IMR-90 (cell line): ENCODE measurements at regions not wholly inside any gene's neighbourhood (a gene's known extent, or its start where the extent isn't known, plus 50 kb on each side); places are given as distances from the start of the nearest gene placed in this dataset.

Source experiments
- ATAC-seq: fragments of 200-7000 bp; cut with Tn5 transposase; 2 replicates; pipeline ENCODE4 v1.9.1; 2020; ENCODE audit warnings: low read depth, mild to moderate bottlenecking, moderate library complexity
- BruUV-seq: library from RNA; stranded (reverse); fragments of 400-500 nt; replicated peaks from 2 replicates; lab custom pipeline; 2021; lab: Mats Ljungman, UMichigan
- CTCF ChIA-PET: fragments of 300-600 bp; formaldehyde crosslinking; extraction: SDS; loops from one replicate; lab custom pipeline; 2021; ENCODE audit warnings: antibody characterized with exemption; lab: Yijun Ruan, JAX
- POLR2A ChIA-PET: fragments of 300-600 bp; sonication (Branson Sonifier 250); formaldehyde crosslinking; loops from one replicate; lab custom pipeline; 2022; ENCODE audit warnings: antibody characterized with exemption; ENCODE audit not compliant: unreplicated experiment; lab: Charles Lee
- DNase-seq: peaks from one replicate; pipeline ENCODE4 v3.0.0; 2013
- H2AFZ ChIP-seq: replicated peaks from 2 replicates; pipeline ENCODE3; 2013; ENCODE audit warnings: low read length, mild to moderate bottlenecking; ENCODE audit not compliant: poor library complexity
- H2AK5ac ChIP-seq: 2 replicates; pipeline ENCODE4 v1.6.1; 2013; ENCODE audit warnings: low read depth, low read length, inconsistent platforms
- H2AK9ac ChIP-seq: replicated peaks from 2 replicates; pipeline ENCODE3; 2013; ENCODE audit warnings: mild to moderate bottlenecking, low read depth, low read length, moderate library complexity; ENCODE audit not compliant: poor library complexity
- H2BK120ac ChIP-seq: 2 replicates; pipeline ENCODE4 v1.6.1; 2013; ENCODE audit warnings: low read depth, low read length, inconsistent platforms
- H2BK15ac ChIP-seq: 3 replicates; pipeline ENCODE4 v1.6.1; 2013; ENCODE audit warnings: low read depth, low read length, inconsistent platforms
- H2BK20ac ChIP-seq: 2 replicates; pipeline ENCODE4 v1.6.1; 2013; ENCODE audit warnings: low read depth, mild to moderate bottlenecking, inconsistent platforms, low read length, moderate library complexity
- H2BK5ac ChIP-seq: 2 replicates; pipeline ENCODE4 v1.6.1; 2013; ENCODE audit warnings: mild to moderate bottlenecking, low read depth, low read length, inconsistent platforms; ENCODE audit not compliant: poor library complexity, severe bottlenecking
- H3K14ac ChIP-seq: replicated peaks from 2 replicates; pipeline ENCODE4 v1.6.1; 2013; ENCODE audit warnings: low read depth, low read length, inconsistent platforms
- H3K18ac ChIP-seq: 2 replicates; pipeline ENCODE4 v1.6.1; 2013; ENCODE audit warnings: low read depth, low read length, control low read depth
- H3K23ac ChIP-seq: 2 replicates; pipeline ENCODE4 v1.6.1; 2013; ENCODE audit warnings: low read depth, low read length, inconsistent platforms
- H3K27ac ChIP-seq: 2 replicates; pipeline ENCODE4 v1.5.1; 2013; ENCODE audit warnings: mild to moderate bottlenecking, control low read depth, low read length; ENCODE audit not compliant: insufficient read depth
- H3K27me3 ChIP-seq: 2 replicates; pipeline ENCODE4 v1.6.1; 2013; ENCODE audit warnings: low read length; ENCODE audit not compliant: control insufficient read depth, insufficient read depth
- H3K36me3 ChIP-seq: 2 replicates; pipeline ENCODE4 v1.6.1; 2013; ENCODE audit warnings: low read length, mixed read lengths; ENCODE audit not compliant: control insufficient read depth, insufficient read depth
- H3K4ac ChIP-seq: 2 replicates; pipeline ENCODE4 v1.6.1; 2013; ENCODE audit warnings: low read depth, low read length, inconsistent platforms
- H3K4me1 ChIP-seq: 2 replicates; pipeline ENCODE4 v1.6.1; 2013; ENCODE audit warnings: low read length, mixed read lengths; ENCODE audit not compliant: control insufficient read depth, insufficient read depth
- H3K4me2 ChIP-seq: 2 replicates; pipeline ENCODE4 v1.6.1; 2013; ENCODE audit warnings: low read depth, mild to moderate bottlenecking, control low read depth, low read length, moderate library complexity
- H3K4me3 ChIP-seq: 2 replicates; pipeline ENCODE4 v1.5.1; 2013; ENCODE audit warnings: low read depth, mild to moderate bottlenecking, control low read depth, low read length, moderate library complexity; ENCODE audit not compliant: insufficient read depth
- H3K56ac ChIP-seq: 2 replicates; pipeline ENCODE4 v1.6.1; 2013; ENCODE audit warnings: low read length, inconsistent platforms; ENCODE audit not compliant: insufficient read depth; ENCODE audit errors: extremely low read depth
- H3K79me1 ChIP-seq, 2 experiments: 2 replicates each; pipeline ENCODE4 v1.6.1; 2013; ENCODE audit warnings: low read length in 2 of 2, inconsistent platforms in 1 of 2, low read depth in 1 of 2
- H3K9ac ChIP-seq: 2 replicates; pipeline ENCODE4 v1.6.1; 2013; ENCODE audit warnings: low read depth, low read length, control low read depth
- H3K9me1 ChIP-seq: 2 replicates; pipeline ENCODE4 v1.6.1; 2013; ENCODE audit warnings: low read length, inconsistent platforms; ENCODE audit not compliant: insufficient read depth
- H3K9me3 ChIP-seq: 2 replicates; pipeline ENCODE4 v1.6.1; 2013; ENCODE audit warnings: low read length; ENCODE audit not compliant: control insufficient read depth, insufficient read depth
- H4K20me1 ChIP-seq: 2 replicates; pipeline ENCODE4 v1.6.1; 2013; ENCODE audit warnings: low read length, inconsistent platforms; ENCODE audit not compliant: insufficient read depth
- H4K5ac ChIP-seq: 2 replicates; pipeline ENCODE4 v1.6.1; 2013; ENCODE audit warnings: mild to moderate bottlenecking, low read depth, low read length, control low read depth
- H4K8ac ChIP-seq, 2 experiments: 2 replicates each; pipeline ENCODE4 v1.6.1; 2013; ENCODE audit warnings: low read depth in 2 of 2, low read length in 2 of 2, control low read depth in 1 of 2, inconsistent platforms in 1 of 2
- H4K91ac ChIP-seq: 2 replicates; pipeline ENCODE4 v1.6.1; 2013; ENCODE audit warnings: low read depth, low read length, inconsistent platforms; ENCODE audit not compliant: insufficient read depth
- CEBPB ChIP-seq: IDR thresholded peaks from 2 replicates; pipeline ENCODE4 v1.6.1; 2012; ENCODE audit warnings: low read depth, low read length, improper control_type of control experiment
- CTCF ChIP-seq: conservative IDR thresholded peaks from 2 replicates; pipeline ENCODE4 v1.5.1; 2012; ENCODE audit warnings: mild to moderate bottlenecking, low read depth, low read length, improper control_type of control experiment
- MAFK ChIP-seq: IDR thresholded peaks from 2 replicates; pipeline ENCODE4 v1.6.1; 2012; ENCODE audit warnings: low read depth, low read length, improper control_type of control experiment
- MAZ ChIP-seq: IDR thresholded peaks from 2 replicates; pipeline ENCODE4 v1.6.1; 2012; ENCODE audit warnings: low read depth, mild to moderate bottlenecking, low read length, improper control_type of control experiment, moderate library complexity, borderline replicate concordance
- NFE2L2 ChIP-seq: fragments of 150-350 bp; IDR thresholded peaks from 2 replicates; pipeline ENCODE4 v1.6.1; 2016; ENCODE audit warnings: low read depth, mild to moderate bottlenecking, low read length
- WGBS, 2 experiments: methylation state at CpG; one replicate each; pipeline versions ENCODE4 v1.1.5 to v1.1.7; 2013; ENCODE audit warnings: missing lambda C conversion rate in 2 of 2; ENCODE audit not compliant: insufficient read length in 1 of 2; ENCODE audit errors: extremely low coverage in 2 of 2; 5-methylcytosine and 5-hydroxymethylcytosine counted together
- dilution Hi-C: fragments of 300-500 bp; cut with HindIII; formaldehyde crosslinking; loops from one replicate; pipeline ENCODE4 v1.14.3; 2018; ENCODE audit warnings: low sequenced_read_pairs; ENCODE audit not compliant: unreplicated experiment
- in situ Hi-C: fragments of 300-500 bp; cut with MboI; formaldehyde crosslinking; loops from 3 replicates; pipeline ENCODE4 v1.14.3; 2019; ENCODE audit warnings: low sequenced_read_pairs, inconsistent platforms, mixed read lengths
- intact Hi-C: fragments of 100-400 bp; cut with micrococcal nuclease; formaldehyde crosslinking; loops from 2 replicates; pipeline ENCODE4 v1.10.0; 2022
- TF ChIP-seq, protein P1 (sequence below): fragments of 150-350 bp; IDR thresholded peaks from 2 replicates; pipeline ENCODE4 v1.6.1; 2017; ENCODE audit warnings: mild to moderate bottlenecking, antibody characterized with exemption, low read length, low read depth

DNA sequence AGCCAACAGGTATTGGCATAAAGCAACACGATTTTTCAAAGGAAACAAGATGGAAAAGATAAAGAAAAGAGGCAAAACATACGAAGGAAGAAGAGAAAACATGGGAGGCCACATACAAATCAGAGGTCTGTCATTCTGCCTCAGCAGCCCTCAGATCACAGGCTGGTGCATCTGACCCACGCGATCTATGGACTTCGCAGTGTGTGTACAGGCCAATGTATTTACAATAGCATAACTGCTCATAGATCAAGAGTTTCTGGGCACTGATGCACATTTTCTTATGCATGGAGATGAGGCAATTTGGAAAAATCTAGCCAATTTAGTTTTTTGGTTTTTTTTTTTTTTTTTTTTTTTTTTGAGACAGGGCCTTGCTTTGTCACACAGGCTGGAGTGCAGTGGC is 245.4 kb downstream of the DUSP6 start:
- no peaks in the 10 kb centered on the region for H3K9me1 ChIP-seq
- H3K4me1 ChIP-seq, result no peaks in the 10 kb centered on the region
- H3K18ac ChIP-seq, result no peak overlapping the region
- no peak overlapping the region for H3K4ac ChIP-seq
- DNase-seq (no peak), ATAC-seq (no peak)
- in situ Hi-C loops (no loop called here), intact Hi-C loops (no loop called here), dilution Hi-C loops (no loop called here)
- H2AK9ac ChIP-seq, result no peak overlapping the region
- H3K36me3 ChIP-seq, result no peaks in the 10 kb centered on the region
- H4K5ac ChIP-seq, result no peak overlapping the region
- H3K4me2 ChIP-seq, result no peak overlapping the region
- no peak overlapping the region for H3K9ac ChIP-seq
- H3K79me1 ChIP-seq, result no peaks in the 10 kb centered on the region
- no peak overlapping the region for H4K8ac ChIP-seq
- no peak overlapping the region for H2BK120ac ChIP-seq
- no peak overlapping the region for H2BK5ac ChIP-seq
- H3K23ac ChIP-seq, result no peak overlapping the region
- no peak overlapping the region for H2AK5ac ChIP-seq
- H4K20me1 ChIP-seq, result no peaks in the 10 kb centered on the region
- POLR2A ChIA-PET, result no interaction called here
- no peak overlapping the region for H3K14ac ChIP-seq
- no peak overlapping the region for H3K4me3 ChIP-seq
- WGBS, 2 experiments, result 100% methylated on average over 1 of the region's 5 CpGs; no CpG with 5 or more reads in 1 of the 2 experiments
- H3K27me3 ChIP-seq, result no peaks in the 10 kb centered on the region
- TF ChIP-seq CEBPB, result no peak
- no peak for TF ChIP-seq MAZ
- no peak for TF ChIP-seq CTCF
- TF ChIP-seq, protein P1, sequence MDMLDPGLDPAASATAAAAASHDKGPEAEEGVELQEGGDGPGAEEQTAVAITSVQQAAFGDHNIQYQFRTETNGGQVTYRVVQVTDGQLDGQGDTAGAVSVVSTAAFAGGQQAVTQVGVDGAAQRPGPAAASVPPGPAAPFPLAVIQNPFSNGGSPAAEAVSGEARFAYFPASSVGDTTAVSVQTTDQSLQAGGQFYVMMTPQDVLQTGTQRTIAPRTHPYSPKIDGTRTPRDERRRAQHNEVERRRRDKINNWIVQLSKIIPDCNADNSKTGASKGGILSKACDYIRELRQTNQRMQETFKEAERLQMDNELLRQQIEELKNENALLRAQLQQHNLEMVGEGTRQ, result no peak
- no peak for TF ChIP-seq NFE2L2
- TF ChIP-seq MAFK, result no peak
- no peak overlapping the region for H4K91ac ChIP-seq
- no peak overlapping the region; the same call in 1 of the 2 replicates for H3K56ac ChIP-seq
- H2AFZ ChIP-seq, result no peak overlapping the region
- no peak overlapping the region for H2BK15ac ChIP-seq
- CTCF ChIA-PET, result no interaction called here
- H2BK20ac ChIP-seq, result no peak overlapping the region
- no peaks in the 10 kb centered on the region for H3K9me3 ChIP-seq
- no TSS peak for BruUV-seq
- H3K27ac ChIP-seq, result no peak overlapping the region
